Endometrium (tissue), 2 donors: ENCODE measurements at regions not wholly inside any gene's neighbourhood (a gene's known extent, or its start where the extent isn't known, plus 50 kb on each side); places are given as distances from the start of the nearest gene placed in this dataset.

Experiments
- FAIRE-seq: peaks from 2 replicates; lab custom pipeline; 2012; peaks lifted over from hg19 to GRCh38; lab: Jason Lieb, UNC
- donor health status: control.
- donor health status: control.

DNA sequence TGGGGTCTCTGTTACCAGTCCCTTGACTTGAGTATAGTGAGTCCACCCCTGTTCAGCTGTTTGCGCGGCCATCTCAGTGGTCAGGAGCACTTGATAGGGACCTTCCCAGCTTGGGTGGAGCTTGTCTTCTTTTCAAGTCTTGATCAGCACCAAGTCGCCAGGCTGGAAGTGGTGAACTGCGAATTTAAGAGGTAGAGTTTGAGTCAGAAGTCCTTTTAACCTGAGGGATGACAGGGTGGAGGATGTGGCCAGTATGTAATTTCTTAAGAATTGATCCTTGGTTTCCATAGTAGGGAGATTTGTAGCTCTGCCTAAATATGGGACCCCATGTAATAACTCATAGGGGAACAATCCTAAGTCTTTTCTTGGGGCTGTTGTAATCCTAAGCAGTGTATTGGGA lies 86.3 kb upstream of the XCR1 start:
- no peak for FAIRE-seq

DNA sequence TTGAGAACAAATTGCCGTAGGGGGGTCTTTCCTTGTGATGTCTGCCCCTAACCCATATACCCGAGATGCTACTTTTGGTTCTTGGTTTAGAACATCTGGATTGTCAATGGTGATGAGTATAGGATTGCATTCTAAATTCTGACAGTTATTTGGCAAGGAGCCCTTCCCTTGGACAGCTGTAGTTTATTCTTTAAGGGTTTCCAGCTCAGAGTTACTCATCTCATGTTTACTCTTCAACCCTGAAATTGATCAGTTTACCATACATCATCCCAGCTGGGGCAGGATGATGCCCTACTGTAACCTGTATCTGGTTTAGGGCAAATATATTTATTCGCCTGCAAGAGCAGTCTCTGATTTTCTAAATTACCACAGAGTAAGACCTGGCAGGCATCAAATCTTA lies 85.7 kb upstream of the XCR1 start:
- FAIRE-seq = no peak

DNA sequence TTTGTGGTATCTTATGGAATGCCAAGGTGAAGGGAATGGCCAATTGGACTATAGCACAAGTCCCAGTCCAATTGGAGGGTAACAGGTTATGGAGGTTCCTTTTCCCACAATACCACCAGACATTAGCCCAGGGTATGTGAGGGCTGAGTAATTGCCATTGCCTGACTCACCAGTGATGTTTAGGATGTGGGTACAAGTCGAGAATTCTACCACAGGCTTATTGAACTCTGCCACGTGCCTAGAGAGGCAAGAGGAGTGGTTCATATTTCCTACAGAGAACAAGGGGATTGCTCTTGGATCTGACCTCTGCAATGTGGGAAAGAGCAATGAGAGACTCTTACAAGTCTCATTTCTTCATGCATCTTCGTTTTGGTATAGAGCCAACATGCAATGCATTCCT lies 85.0 kb upstream of the XCR1 start:
- FAIRE-seq = no peak

GRCh38 chr3:46110701-46111493 lies 83.6 kb upstream of the XCR1 start:
- peak; percentile 58 for FAIRE-seq

DNA sequence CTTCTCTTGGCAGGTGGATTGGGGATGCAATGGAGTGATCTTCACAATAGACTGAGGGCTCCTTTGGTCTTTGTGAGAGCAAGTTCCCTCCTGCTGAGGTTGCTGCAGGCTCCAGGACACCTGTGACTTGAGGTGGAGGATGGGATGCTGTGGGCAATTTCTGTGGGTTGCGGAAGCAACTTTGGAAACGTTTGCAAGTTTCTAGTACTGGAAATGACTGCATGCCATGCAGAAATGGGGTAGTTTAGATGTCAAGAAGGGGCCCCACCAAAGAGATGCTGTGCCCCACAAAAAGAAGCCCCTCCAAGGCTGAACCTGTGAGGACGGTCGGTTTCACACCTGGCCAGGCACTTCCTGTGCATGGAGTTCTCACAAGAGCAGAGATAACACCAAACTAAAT lies 80.4 kb upstream of the XCR1 start:
- no peak for FAIRE-seq

DNA sequence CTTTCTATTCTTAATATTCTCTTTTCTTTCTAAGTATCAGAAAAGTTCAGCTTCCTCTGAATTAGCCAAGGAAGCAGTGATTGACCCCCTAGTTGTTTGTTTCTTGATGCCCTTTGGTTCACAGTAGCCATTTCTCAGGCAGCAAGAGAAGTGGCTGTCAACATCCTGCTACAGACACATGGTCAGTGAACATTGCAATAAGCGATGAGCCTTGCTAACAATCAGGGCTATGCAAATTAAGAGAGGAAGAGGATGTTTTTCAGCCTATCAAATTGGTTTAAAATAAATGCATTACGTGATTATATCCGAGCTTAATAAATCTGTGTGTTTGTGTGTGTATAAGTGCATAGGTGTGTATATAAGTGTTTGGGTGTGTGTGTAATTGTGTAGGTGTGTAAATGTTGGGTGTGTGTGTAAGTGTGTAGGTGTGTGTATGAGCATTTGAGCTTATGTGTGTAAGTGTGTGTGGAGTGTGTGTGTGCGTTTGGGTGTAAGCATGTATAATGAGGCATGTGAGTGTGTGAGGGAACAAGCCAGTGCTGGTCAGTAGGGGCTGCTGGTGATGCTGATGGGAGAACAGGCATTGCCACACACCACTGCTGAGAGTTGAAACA lies 78.1 kb upstream of the XCR1 start:
- FAIRE-seq = no peak

DNA sequence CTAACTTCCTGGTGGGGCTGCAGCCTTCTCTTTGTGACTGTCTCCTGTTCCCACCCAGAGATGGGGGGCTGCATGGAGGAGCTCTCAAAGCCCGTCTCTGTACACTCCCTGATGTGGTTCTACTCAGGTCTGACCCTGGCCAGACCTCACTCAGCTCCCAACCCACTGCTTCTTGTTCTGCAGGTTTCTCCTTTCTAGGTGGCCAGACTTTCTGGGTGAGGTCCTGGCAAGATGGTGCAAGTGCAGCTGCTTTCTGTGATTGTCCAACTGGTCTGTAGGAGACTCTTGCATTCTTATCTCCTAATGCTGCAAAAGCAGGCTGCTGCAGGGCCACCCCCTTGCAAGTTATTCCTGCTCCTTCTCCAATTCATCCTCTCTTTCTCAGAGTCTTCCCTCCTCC lies 77.4 kb upstream of the XCR1 start:
- FAIRE-seq = no peak

GRCh38 chr3:46102780-46103130 lies 75.5 kb upstream of the XCR1 start:
- no peak for FAIRE-seq

GRCh38 chr3:46102059-46102779 lies 74.9 kb upstream of the XCR1 start:
- FAIRE-seq = no peak

DNA sequence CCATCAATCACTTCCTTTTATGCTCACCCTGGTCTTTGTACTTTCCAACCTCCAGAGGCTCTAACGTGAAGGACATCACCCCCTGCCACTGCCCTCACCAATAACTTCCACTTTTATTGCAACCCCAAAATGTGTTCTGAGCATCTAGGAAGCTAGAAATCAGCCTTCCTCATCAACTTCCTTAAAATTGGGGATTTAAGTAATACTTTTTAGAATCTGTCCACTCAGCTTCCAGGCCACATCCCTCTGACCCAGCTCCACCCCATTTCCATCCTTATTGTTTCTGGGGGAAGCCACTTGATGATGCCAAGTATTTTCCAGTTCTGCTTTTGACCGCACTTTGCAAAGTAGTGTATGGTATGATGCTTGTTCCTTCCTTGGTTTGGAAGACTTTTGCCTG lies 73.5 kb upstream of the XCR1 start:
- no peak for FAIRE-seq

- no peak for FAIRE-seq
These were observed 71.1 kb upstream of the XCR1 start for GRCh38 chr3:46098319-46098761.

GRCh38 chr3:46097691-46098241 lies 70.5 kb upstream of the XCR1 start:
- FAIRE-seq = no peak

DNA sequence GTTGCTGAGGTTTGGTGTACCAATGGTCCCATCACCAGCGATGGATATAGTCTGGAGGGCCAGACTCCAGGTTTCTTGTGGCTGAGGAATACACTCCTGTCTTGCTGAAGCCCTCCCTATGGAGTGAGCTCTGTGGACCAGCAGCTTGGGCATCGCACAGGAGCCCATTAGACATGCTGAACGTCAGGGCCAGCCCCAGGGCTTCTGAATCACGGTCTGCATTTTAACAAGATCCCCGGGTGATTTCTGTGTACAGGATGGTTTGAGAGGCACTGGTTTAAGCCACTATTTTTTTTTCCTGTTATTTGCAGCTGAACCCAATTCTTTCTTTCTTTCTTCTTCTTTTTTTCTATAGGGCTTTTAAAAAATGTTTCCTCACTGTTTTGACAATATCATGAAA lies 69.5 kb upstream of the XCR1 start:
- no peak for FAIRE-seq

DNA sequence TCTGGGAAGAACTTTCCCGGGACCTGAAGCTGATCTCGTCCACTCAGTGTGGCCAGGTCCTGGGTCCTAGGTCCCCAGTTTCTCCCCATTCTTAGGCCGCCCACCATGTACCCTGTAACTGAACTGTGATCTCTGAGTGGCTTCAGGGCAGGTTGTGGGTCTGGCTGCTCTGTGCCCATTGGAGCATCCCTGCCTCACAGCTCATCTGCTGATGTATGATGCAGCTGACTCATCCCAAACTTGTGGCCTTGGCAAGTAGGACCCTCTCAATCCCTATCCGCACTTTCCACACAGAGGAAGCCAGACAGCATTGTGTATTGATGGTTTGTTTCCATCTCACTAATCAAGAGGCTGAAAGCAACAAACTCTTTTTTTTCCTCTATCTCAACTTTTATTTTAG lies 69.1 kb upstream of the XCR1 start:
- FAIRE-seq = no peak

GRCh38 chr3:46095307-46095706 lies 68.0 kb upstream of the XCR1 start:
- FAIRE-seq = no peak

DNA sequence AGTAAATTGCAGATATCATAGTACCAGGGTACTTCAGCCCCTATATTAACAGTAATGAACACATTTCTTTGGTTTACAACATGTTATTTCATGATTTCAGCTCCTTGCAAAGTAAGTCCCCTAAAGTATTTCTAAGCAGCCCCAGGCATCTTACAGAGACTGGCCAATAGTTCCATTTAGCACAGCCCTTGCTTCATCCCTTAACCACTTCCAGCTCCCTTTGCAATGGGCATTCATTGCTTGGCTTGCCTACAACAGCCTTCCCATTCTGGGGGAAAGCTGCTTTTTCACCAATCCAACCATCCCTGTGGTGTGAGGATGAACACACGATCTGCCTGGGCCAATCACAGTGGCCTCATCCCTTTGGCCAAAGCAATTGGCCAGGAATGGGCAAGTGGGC lies 67.2 kb upstream of the XCR1 start:
- no peak for FAIRE-seq

GRCh38 chr3:46093966-46094365 lies 66.7 kb upstream of the XCR1 start:
- no peak for FAIRE-seq

DNA sequence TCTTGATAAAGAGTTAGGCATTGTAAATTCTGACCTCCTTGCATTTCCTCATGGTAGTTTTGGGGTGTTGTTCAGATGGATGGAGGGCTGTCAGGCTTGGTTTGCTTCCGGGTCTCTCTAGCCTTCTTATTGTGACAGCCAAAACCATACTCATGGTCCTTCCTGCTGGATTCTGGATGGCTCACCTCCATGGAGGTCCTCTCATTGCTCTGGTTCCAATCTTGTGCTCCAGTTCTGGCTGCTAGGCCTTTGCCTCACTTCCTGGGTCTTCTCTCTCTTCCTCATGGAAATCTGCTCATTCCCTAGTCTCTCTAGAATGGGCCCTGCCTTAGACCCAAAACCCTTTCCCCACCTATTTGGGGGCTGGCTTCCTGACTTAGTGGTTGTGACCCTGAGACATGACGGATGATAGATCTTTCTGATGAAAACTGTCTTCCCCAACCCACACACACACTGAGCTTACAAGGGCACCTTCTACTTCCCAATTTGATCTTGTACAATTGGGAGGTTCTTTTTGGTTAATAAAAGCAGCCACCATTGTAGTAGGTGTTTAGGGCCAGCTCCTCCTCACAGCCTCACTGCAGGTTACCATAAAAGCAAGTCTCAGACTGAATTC lies 66.2 kb upstream of the XCR1 start:
- FAIRE-seq = no peak

- FAIRE-seq = no peak
These were observed 65.4 kb upstream of the XCR1 start for GRCh38 chr3:46092702-46093080.

- no peak for FAIRE-seq
These were observed 64.7 kb upstream of the XCR1 start for GRCh38 chr3:46091741-46092701.

- FAIRE-seq = no peak
These were observed 63.8 kb upstream of the XCR1 start for GRCh38 chr3:46091046-46091445.

- FAIRE-seq = no peak
These were observed 62.9 kb upstream of the XCR1 start for GRCh38 chr3:46090161-46090591.
